B cell (primary cell): ENCODE measurements at regions not wholly inside any gene's neighbourhood (a gene's known extent, or its start where the extent isn't known, plus 50 kb on each side); places are given as distances from the start of the nearest gene placed in this dataset.
"Not testable (repeated sequence)": the region's sequence is repeated elsewhere in the genome, so short reads cannot be mapped to it uniquely, and the experiment has no call there.

Experiments
- ATAC-seq: fragments of 200-7000 bp; cut with Tn5 transposase; one replicate; pipeline ENCODE4 v1.10.0; 2021; ENCODE audit warnings: low read depth, mild to moderate bottlenecking, moderate number of reproducible peaks, moderate library complexity
- CTCF ChIA-PET: fragments of 350-600 bp; sonication (Branson Sonifier 250); formaldehyde crosslinking; loops from one replicate; lab custom pipeline; 2021; ENCODE audit warnings: antibody characterized with exemption, inconsistent platforms; lab: Charles Lee
- POLR2A ChIA-PET: fragments of 350-600 bp; sonication (Branson Sonifier 250); formaldehyde crosslinking; loops from one replicate; lab custom pipeline; 2021; ENCODE audit warnings: antibody characterized with exemption; lab: Charles Lee
- DNase-seq: peaks from one replicate; pipeline ENCODE4 v3.0.0; 2013
- H2AFZ ChIP-seq: 2 replicates; pipeline ENCODE4 v1.6.1; 2012; ENCODE audit warnings: mild to moderate bottlenecking, low read depth, low read length; ENCODE audit not compliant: insufficient read depth, poor library complexity, severe bottlenecking
- H3K27ac ChIP-seq, 2 donors: 1 replicate in 1 of 2; 2 replicates in 1 of 2; pipeline ENCODE4 v1.5.1; 2012 to 2013; ENCODE audit warnings: low read length in 2 of 2, mild to moderate bottlenecking in 2 of 2, moderate library complexity in 1 of 2
- H3K27me3 ChIP-seq, 4 experiments: fragments of 200-600 bp in 1 of 4; sonication (generic) in 1 of 4; replicated peaks in 1 of 4; 1 replicate in 2 of 4; 2 replicates in 2 of 4; pipeline versions ENCODE4 v1.6.1 to v1.7.0; 2013 to 2016; ENCODE audit warnings: low read length in 3 of 4, mild to moderate bottlenecking in 2 of 4, mixed read lengths in 1 of 4, moderate library complexity in 1 of 4; ENCODE audit not compliant: insufficient read depth in 4 of 4, control insufficient read depth in 3 of 4; ENCODE audit errors: control extremely low read depth in 1 of 4
- H3K36me3 ChIP-seq, 2 experiments: replicated peaks in 1 of 2; 1 replicate in 1 of 2; 2 replicates in 1 of 2; pipeline versions ENCODE4 v1.6.1 to v1.7.1; 2013; ENCODE audit warnings: low read length in 1 of 2; ENCODE audit not compliant: insufficient read depth in 2 of 2, control insufficient read depth in 1 of 2; ENCODE audit errors: control extremely low read depth in 1 of 2, extremely low read depth in 1 of 2
- H3K4me1 ChIP-seq, 2 donors: fragments of 200-600 bp in 1 of 2; sonication (generic) in 1 of 2; 1 replicate in 1 of 2; 2 replicates in 1 of 2; pipeline versions ENCODE4 v1.5.1 to v1.6.1; 2013 to 2017; ENCODE audit warnings: low read length in 2 of 2; ENCODE audit not compliant: control insufficient read depth in 2 of 2, insufficient read depth in 2 of 2
- H3K4me2 ChIP-seq: replicated peaks from 2 replicates; pipeline ENCODE3; 2012; ENCODE audit warnings: mild to moderate bottlenecking, low read depth, low read length; ENCODE audit not compliant: poor library complexity, severe bottlenecking
- H3K4me3 ChIP-seq, 5 experiments: fragments of 200-600 bp in 1 of 5; sonication (generic) in 1 of 5; 1 replicate in 3 of 5; 2 replicates in 2 of 5; pipeline versions ENCODE4 v1.5.1 to v1.7.0; 2011 to 2016; ENCODE audit warnings: low read length in 4 of 5, mild to moderate bottlenecking in 4 of 5, low read depth in 2 of 5, control low read depth in 1 of 5, moderate library complexity in 1 of 5; ENCODE audit not compliant: insufficient read depth in 1 of 5; ENCODE audit errors: control extremely low read depth in 1 of 5, extremely low read depth in 1 of 5
- H3K79me2 ChIP-seq: fragments of 200-600 bp; sonication (generic); one replicate; pipeline ENCODE4 v1.6.0; 2016; ENCODE audit warnings: low read length; ENCODE audit not compliant: control insufficient read depth, insufficient read depth
- H3K9ac ChIP-seq: fragments of 200-600 bp; sonication (generic); 2 replicates; pipeline ENCODE4 v1.6.1; 2017; ENCODE audit warnings: mild to moderate bottlenecking, low read length, moderate library complexity
- H3K9me3 ChIP-seq, 3 donors: one replicate each; pipeline versions ENCODE4 v1.6.1 to v1.7.1; 2013; ENCODE audit warnings: low read length in 2 of 3; ENCODE audit not compliant: control insufficient read depth in 2 of 3, insufficient read depth in 1 of 3; ENCODE audit errors: control extremely low read depth in 1 of 3
- H4K20me1 ChIP-seq: 2 replicates; pipeline ENCODE4 v1.6.0; 2012; ENCODE audit warnings: mild to moderate bottlenecking, low read length; ENCODE audit not compliant: insufficient read depth, control insufficient read depth, poor library complexity, severe bottlenecking
- H3K27ac Mint-ChIP-seq: one replicate; pipeline ENCODE4 v1.8.0; 2021; ENCODE audit warnings: mixed read lengths
- H3K27me3 Mint-ChIP-seq: one replicate; pipeline ENCODE4 v1.8.0; 2021; ENCODE audit warnings: mixed read lengths
- H3K4me1 Mint-ChIP-seq: one replicate; pipeline ENCODE4 v1.8.0; 2021; ENCODE audit warnings: mixed read lengths
- H3K4me3 Mint-ChIP-seq: one replicate; pipeline ENCODE4 v1.8.0; 2021; ENCODE audit warnings: mixed read lengths
- H3K9me3 Mint-ChIP-seq: one replicate; pipeline ENCODE4 v1.8.0; 2022; ENCODE audit warnings: mixed read lengths; ENCODE audit not compliant: insufficient read depth
- CTCF ChIP-seq: fragments of 200-600 bp; IDR thresholded peaks from one replicate; pipeline ENCODE4 v1.8.0; 2022; ENCODE audit warnings: antibody characterized with exemption, mild to moderate bottlenecking
- EZH2 ChIP-seq: IDR thresholded peaks from 2 replicates; pipeline ENCODE4 v1.6.1; 2012; ENCODE audit warnings: borderline replicate concordance, low read depth, mild to moderate bottlenecking, moderate library complexity, low read length; ENCODE audit not compliant: insufficient read depth, poor library complexity, severe bottlenecking
- WGBS: methylation state at CpG from one replicate; pipeline ENCODE4 v1.1.5; 2013; ENCODE audit warnings: missing lambda C conversion rate; ENCODE audit not compliant: insufficient coverage; 5-methylcytosine and 5-hydroxymethylcytosine counted together
- intact Hi-C: fragments of 100-400 bp; cut with micrococcal nuclease; formaldehyde crosslinking; loops from one replicate; pipeline ENCODE4 v1.10.0; 2022

GRCh38 chrX:51158231-51158630, 174.4 kb upstream of the NUDT10 start:
- Histone ChIP-seq H2AFZ (no peak overlapping the region), H3K27ac (no peak overlapping the region), H3K9ac (no peak overlapping the region), H4K20me1 (no peaks in the 10 kb centered on the region), H3K4me3 (no peak overlapping the region), H3K4me1 (no peaks in the 10 kb centered on the region), H3K4me2 (no peak overlapping the region), H3K9me3 (no peaks in the 10 kb centered on the region), H3K79me2 (no peaks in the 10 kb centered on the region), H3K36me3 (no peaks in the 10 kb centered on the region), H3K27me3 (no peaks in the 10 kb centered on the region)
- ATAC-seq (no peak), DNase-seq (no peak)
- POLR2A ChIA-PET, result no interaction called here
- WGBS, result no CpG with 5 or more reads among the region's 1 CpG
- CTCF ChIA-PET, result no interaction called here
- Mint-ChIP-seq H3K27ac (no peak overlapping the region), H3K4me1 (no peaks in the 10 kb centered on the region), H3K27me3 (no peaks in the 10 kb centered on the region), H3K4me3 (no peak overlapping the region), H3K9me3 (no peaks in the 10 kb centered on the region)
- intact Hi-C loops, result no loop called here
- TF ChIP-seq CTCF, result no peak
- no peak for TF ChIP-seq EZH2

- WGBS, result no CpG with 5 or more reads among the region's 1 CpG
- H3K27me3 ChIP-seq, H3K4me1 ChIP-seq, POLR2A ChIA-PET, H3K4me1 Mint-ChIP-seq, H3K27me3 Mint-ChIP-seq, H2AFZ ChIP-seq, H3K4me2 ChIP-seq, intact Hi-C loops, H3K4me3 Mint-ChIP-seq, H4K20me1 ChIP-seq, H3K27ac ChIP-seq, ATAC-seq, H3K27ac Mint-ChIP-seq, H3K9me3 ChIP-seq, CTCF ChIA-PET, H3K4me3 ChIP-seq, H3K9ac ChIP-seq, H3K79me2 ChIP-seq, H3K9me3 Mint-ChIP-seq, DNase-seq, H3K36me3 ChIP-seq: not testable (repeated sequence)
Observed at GRCh38 chrX:51159378-51159777, 173.2 kb upstream of the NUDT10 start.
